Effector memory CD8-positive, alpha-beta T cell (primary cell): ENCODE measurements at regions not wholly inside any gene's neighbourhood (a gene's known extent, or its start where the extent isn't known, plus 50 kb on each side); places are given as distances from the start of the nearest gene placed in this dataset.

Source experiments
- ATAC-seq: fragments of 150-1000 bp; cut with Tn5 transposase; replicated peaks from 2 replicates; pipeline ENCODE4 v1.10.0; 2021; ENCODE audit warnings: mild to moderate bottlenecking, moderate library complexity
- DNase-seq, 3 experiments: peaks; one replicate each; pipeline ENCODE4 v3.0.0; 2021
- H3K27ac Mint-ChIP-seq, 2 donors: one replicate each; pipeline ENCODE4 v1.8.0; 2022; ENCODE audit warnings: mild to moderate bottlenecking in 2 of 2, mixed read lengths in 2 of 2, moderate library complexity in 2 of 2
- H3K27me3 Mint-ChIP-seq, 2 donors: one replicate each; pipeline ENCODE4 v1.8.0; 2022; ENCODE audit warnings: mixed read lengths in 2 of 2
- H3K36me3 Mint-ChIP-seq: one replicate; pipeline ENCODE4 v1.8.0; 2022; ENCODE audit warnings: mild to moderate bottlenecking, moderate library complexity, mixed read lengths; ENCODE audit not compliant: insufficient read depth
- H3K4me1 Mint-ChIP-seq, 2 donors: one replicate each; pipeline ENCODE4 v1.8.0; 2022; ENCODE audit warnings: low read depth in 2 of 2, mixed read lengths in 2 of 2
- H3K4me3 Mint-ChIP-seq, 2 donors: one replicate each; pipeline ENCODE4 v1.8.0; 2022; ENCODE audit warnings: mild to moderate bottlenecking in 2 of 2, mixed read lengths in 2 of 2, moderate library complexity in 2 of 2
- H3K9me3 Mint-ChIP-seq, 2 donors: one replicate each; pipeline ENCODE4 v1.8.0; 2022; ENCODE audit warnings: mixed read lengths in 2 of 2

GRCh38 chr6:19159561-19159960 lies 677.6 kb upstream of the ID4 start:
- Mint-ChIP-seq H3K27me3 (no peaks in the 10 kb centered on the region), H3K4me3 (no peak overlapping the region), H3K4me1 (no peaks in the 10 kb centered on the region), H3K36me3 (no peaks in the 10 kb centered on the region), H3K9me3 (peaks cover 4 to 9% of the 10 kb centered on the region in 2 donors), H3K27ac (no peak overlapping the region)
- ATAC-seq (no peak), DNase-seq (no peak)

GRCh38 chr6:19160081-19160730 lies 677.0 kb upstream of the ID4 start:
- Mint-ChIP-seq H3K9me3 (peaks cover 4 to 9% of the 10 kb centered on the region in 2 donors), H3K27me3 (no peaks in the 10 kb centered on the region), H3K4me3 (no peak overlapping the region), H3K36me3 (no peaks in the 10 kb centered on the region), H3K4me1 (no peaks in the 10 kb centered on the region), H3K27ac (no peak overlapping the region)
- no peak for DNase-seq
- no peak for ATAC-seq

GRCh38 chr6:19167251-19167650 lies 669.9 kb upstream of the ID4 start:
- Mint-ChIP-seq H3K36me3 (no peaks in the 10 kb centered on the region), H3K27me3 (no peaks in the 10 kb centered on the region), H3K27ac (no peak overlapping the region), H3K4me3 (no peak overlapping the region), H3K4me1 (no peaks in the 10 kb centered on the region), H3K9me3 (peaks cover 9 to 22% of the 10 kb centered on the region in 2 donors)
- ATAC-seq (no peak), DNase-seq (no peak)

- Mint-ChIP-seq H3K4me3 (no peak overlapping the region), H3K4me1 (no peaks in the 10 kb centered on the region), H3K27ac (no peak overlapping the region), H3K36me3 (no peaks in the 10 kb centered on the region), H3K9me3 (peaks cover 7 to 21% of the 10 kb centered on the region in 2 donors), H3K27me3 (no peaks in the 10 kb centered on the region)
- ATAC-seq = no peak
- no peak for DNase-seq
These were observed 667.8 kb upstream of the ID4 start for GRCh38 chr6:19169366-19169765.

GRCh38 chr6:19175023-19175422 lies 662.1 kb upstream of the ID4 start:
- Mint-ChIP-seq H3K9me3 (peaks cover 13 to 25% of the 10 kb centered on the region in 2 donors), H3K4me1 (no peaks in the 10 kb centered on the region), H3K36me3 (no peaks in the 10 kb centered on the region), H3K27ac (no peak overlapping the region), H3K4me3 (no peak overlapping the region), H3K27me3 (no peaks in the 10 kb centered on the region)
- ATAC-seq (no peak), DNase-seq (no peak)

- ATAC-seq (no peak), DNase-seq (no peak)
- H3K9me3 Mint-ChIP-seq = peaks cover 11 to 20% of the 10 kb centered on the region in 2 donors
- H3K27me3 Mint-ChIP-seq = no peaks in the 10 kb centered on the region
- no peaks in the 10 kb centered on the region for H3K4me1 Mint-ChIP-seq
- H3K36me3 Mint-ChIP-seq = no peaks in the 10 kb centered on the region
- H3K4me3 Mint-ChIP-seq = no peak overlapping the region
- no peak overlapping the region for H3K27ac Mint-ChIP-seq
These were observed 656.7 kb upstream of the ID4 start for GRCh38 chr6:19180348-19181072.

- H3K27ac Mint-ChIP-seq = no peak overlapping the region
- no peak for DNase-seq
- no peak overlapping the region for H3K4me3 Mint-ChIP-seq
- no peaks in the 10 kb centered on the region for H3K36me3 Mint-ChIP-seq
- ATAC-seq = no peak
- peaks cover 11 to 20% of the 10 kb centered on the region in 2 donors for H3K9me3 Mint-ChIP-seq
- H3K4me1 Mint-ChIP-seq = no peaks in the 10 kb centered on the region
- no peaks in the 10 kb centered on the region for H3K27me3 Mint-ChIP-seq
These were observed 656.0 kb upstream of the ID4 start for GRCh38 chr6:19181211-19181610.

GRCh38 chr6:19193624-19194023 lies 643.5 kb upstream of the ID4 start:
- Mint-ChIP-seq H3K4me1 (no peaks in the 10 kb centered on the region), H3K27ac (no peak overlapping the region), H3K27me3 (no peaks in the 10 kb centered on the region), H3K36me3 (peaks cover 2% of the 10 kb centered on the region), H3K9me3 (peaks cover 6 to 22% of the 10 kb centered on the region in 2 donors), H3K4me3 (no peak overlapping the region)
- DNase-seq (no peak), ATAC-seq (no peak)

- no peak overlapping the region for H3K27ac Mint-ChIP-seq
- no peak for DNase-seq
- H3K4me3 Mint-ChIP-seq = no peak overlapping the region
- H3K4me1 Mint-ChIP-seq = no peaks in the 10 kb centered on the region
- no peak for ATAC-seq
- peaks cover 10 to 24% of the 10 kb centered on the region in 2 donors for H3K9me3 Mint-ChIP-seq
- H3K36me3 Mint-ChIP-seq = no peaks in the 10 kb centered on the region
- no peaks in the 10 kb centered on the region for H3K27me3 Mint-ChIP-seq
These were observed 632.7 kb upstream of the ID4 start for GRCh38 chr6:19204445-19204844.

- DNase-seq (no peak), ATAC-seq (no peak)
- Mint-ChIP-seq H3K4me3 (no peak overlapping the region), H3K4me1 (no peaks in the 10 kb centered on the region), H3K9me3 (peaks cover 10 to 29% of the 10 kb centered on the region in 2 donors), H3K36me3 (no peaks in the 10 kb centered on the region), H3K27ac (no peak overlapping the region), H3K27me3 (no peaks in the 10 kb centered on the region)
These were observed 632.1 kb upstream of the ID4 start for GRCh38 chr6:19205076-19205475.

- Mint-ChIP-seq H3K4me1 (no peaks in the 10 kb centered on the region), H3K27me3 (no peaks in the 10 kb centered on the region), H3K36me3 (no peaks in the 10 kb centered on the region), H3K27ac (no peak overlapping the region), H3K4me3 (no peak overlapping the region), H3K9me3 (peaks cover 6 to 31% of the 10 kb centered on the region in 2 donors)
- no peak for ATAC-seq
- no peak for DNase-seq
These were observed 628.0 kb upstream of the ID4 start for GRCh38 chr6:19209202-19209601.

- no peaks in the 10 kb centered on the region for H3K36me3 Mint-ChIP-seq
- no peaks in the 10 kb centered on the region for H3K4me1 Mint-ChIP-seq
- H3K27ac Mint-ChIP-seq = no peak overlapping the region
- H3K4me3 Mint-ChIP-seq = no peak overlapping the region
- peaks cover 6 to 31% of the 10 kb centered on the region in 2 donors for H3K9me3 Mint-ChIP-seq
- H3K27me3 Mint-ChIP-seq = no peaks in the 10 kb centered on the region
- ATAC-seq (no peak), DNase-seq (no peak)
These were observed 626.1 kb upstream of the ID4 start for GRCh38 chr6:19210849-19211590.

- Mint-ChIP-seq H3K36me3 (no peaks in the 10 kb centered on the region), H3K4me1 (no peaks in the 10 kb centered on the region), H3K27me3 (no peaks in the 10 kb centered on the region), H3K27ac (no peak overlapping the region), H3K4me3 (no peak overlapping the region), H3K9me3 (peaks cover 2 to 31% of the 10 kb centered on the region in 2 donors)
- ATAC-seq (no peak), DNase-seq (no peak)
These were observed 622.9 kb upstream of the ID4 start for GRCh38 chr6:19214231-19214630.

GRCh38 chr6:19219931-19220330 lies 617.2 kb upstream of the ID4 start:
- Mint-ChIP-seq H3K27ac (no peak overlapping the region), H3K27me3 (no peaks in the 10 kb centered on the region), H3K4me3 (no peak overlapping the region), H3K9me3 (peaks cover 3 to 16% of the 10 kb centered on the region in 2 donors), H3K4me1 (no peaks in the 10 kb centered on the region), H3K36me3 (no peaks in the 10 kb centered on the region)
- no peak for DNase-seq
- ATAC-seq = no peak
